Erythroblast (primary cell): ENCODE measurements at regions not wholly inside any gene's neighbourhood (a gene's known extent, or its start where the extent isn't known, plus 50 kb on each side); places are given as distances from the start of the nearest gene placed in this dataset.

ENCODE experiments used
- GATA1 ChIP-seq: IDR thresholded peaks from 2 replicates; pipeline ENCODE4 v1.6.1; 2011; ENCODE audit warnings: low read depth, mild to moderate bottlenecking, control low read depth, low read length, moderate library complexity
- POLR2A ChIP-seq: IDR thresholded peaks from 2 replicates; pipeline ENCODE4 v1.6.1; 2011; ENCODE audit warnings: mild to moderate bottlenecking, low read length

GRCh38 chr2:235224410-235224809, 269.4 kb upstream of the AGAP1 start:
- TF ChIP-seq POLR2A = no peak
- TF ChIP-seq GATA1 = no peak
